DND-41 (cell line): ENCODE measurements at regions not wholly inside any gene's neighbourhood (a gene's known extent, or its start where the extent isn't known, plus 50 kb on each side); places are given as distances from the start of the nearest gene placed in this dataset.

Experiments
- EZH2 ChIP-seq: IDR thresholded peaks from 3 replicates; pipeline ENCODE4 v1.6.1; 2012; ENCODE audit warnings: borderline replicate concordance, low read depth, mild to moderate bottlenecking, moderate library complexity, low read length, inconsistent platforms; ENCODE audit not compliant: severe bottlenecking
- TF ChIP-seq, protein P1 (sequence below): IDR thresholded peaks from 2 replicates; pipeline ENCODE4 v1.5.1; 2012; ENCODE audit warnings: borderline replicate concordance, low read length, moderate library complexity, mild to moderate bottlenecking; ENCODE audit not compliant: poor library complexity, severe bottlenecking; ENCODE audit errors: extremely low read depth

DNA sequence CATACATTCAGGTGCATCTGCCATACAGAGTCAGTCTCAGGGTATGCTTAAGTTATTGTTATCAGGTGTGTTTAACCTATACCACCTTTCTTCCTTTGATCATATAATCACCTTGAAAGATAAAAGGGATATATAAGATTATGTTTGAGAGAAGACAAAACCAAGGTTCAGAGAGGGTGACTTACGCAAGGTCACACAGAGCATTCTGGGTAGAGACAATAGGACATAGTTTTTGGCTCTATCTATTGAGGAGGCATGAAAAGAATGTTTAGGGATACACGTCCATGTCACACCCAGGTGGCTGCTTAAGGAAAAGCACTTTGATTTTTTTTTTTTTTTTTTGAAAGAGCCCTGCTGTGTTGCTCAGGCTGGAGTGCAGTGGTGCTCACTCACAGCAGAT is 327.1 kb upstream of the RPS6KA3 start:
- TF ChIP-seq, protein P1, sequence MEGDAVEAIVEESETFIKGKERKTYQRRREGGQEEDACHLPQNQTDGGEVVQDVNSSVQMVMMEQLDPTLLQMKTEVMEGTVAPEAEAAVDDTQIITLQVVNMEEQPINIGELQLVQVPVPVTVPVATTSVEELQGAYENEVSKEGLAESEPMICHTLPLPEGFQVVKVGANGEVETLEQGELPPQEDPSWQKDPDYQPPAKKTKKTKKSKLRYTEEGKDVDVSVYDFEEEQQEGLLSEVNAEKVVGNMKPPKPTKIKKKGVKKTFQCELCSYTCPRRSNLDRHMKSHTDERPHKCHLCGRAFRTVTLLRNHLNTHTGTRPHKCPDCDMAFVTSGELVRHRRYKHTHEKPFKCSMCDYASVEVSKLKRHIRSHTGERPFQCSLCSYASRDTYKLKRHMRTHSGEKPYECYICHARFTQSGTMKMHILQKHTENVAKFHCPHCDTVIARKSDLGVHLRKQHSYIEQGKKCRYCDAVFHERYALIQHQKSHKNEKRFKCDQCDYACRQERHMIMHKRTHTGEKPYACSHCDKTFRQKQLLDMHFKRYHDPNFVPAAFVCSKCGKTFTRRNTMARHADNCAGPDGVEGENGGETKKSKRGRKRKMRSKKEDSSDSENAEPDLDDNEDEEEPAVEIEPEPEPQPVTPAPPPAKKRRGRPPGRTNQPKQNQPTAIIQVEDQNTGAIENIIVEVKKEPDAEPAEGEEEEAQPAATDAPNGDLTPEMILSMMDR, result no peak
- no peak for TF ChIP-seq EZH2
